K562 (cell line): ENCODE measurements at regions not wholly inside any gene's neighbourhood (a gene's known extent, or its start where the extent isn't known, plus 50 kb on each side); places are given as distances from the start of the nearest gene placed in this dataset.
A peak's percentile ranks its signal among the peaks of the same experiment; 100 is the strongest.

Source experiments
- ATAC-seq: fragments of 200-7000 bp; cut with Tn5 transposase; 3 replicates; pipeline ENCODE4 v1.9.1; 2020; ENCODE audit warnings: moderate library complexity
- BruUV-seq: library from RNA; stranded (reverse); fragments of 400-500 nt; replicated peaks from 2 replicates; lab custom pipeline; 2021; lab: Mats Ljungman, UMichigan
- CTCF ChIA-PET: fragments of 300-600 bp; formaldehyde crosslinking; extraction: SDS; loops from one replicate; lab custom pipeline; 2021; ENCODE audit warnings: low intra/inter-chr PET ratio; lab: Yijun Ruan, JAX
- POLR2A ChIA-PET: fragments of 300-600, 350-650 bp; sonication (Branson Sonifier 250); formaldehyde crosslinking; extraction: SDS; loops from one replicate; lab custom pipeline; 2021; ENCODE audit warnings: antibody characterized with exemption, inconsistent platforms; lab: Yijun Ruan, JAX
- DNase-seq, 4 experiments: peaks; one replicate each; pipeline versions ENCODE4 v3.0.0 to v3.0.0-alpha.2; 2011 to 2018; ENCODE audit warnings: low spot score in 3 of 4, mixed read lengths in 3 of 4; ENCODE audit errors: extremely low read depth in 1 of 4
- FAIRE-seq: peaks from 2 replicates; lab custom pipeline; 2011; peaks lifted over from hg19 to GRCh38; lab: Jason Lieb, UNC
- H2AFZ ChIP-seq: 2 replicates; pipeline ENCODE4 v1.6.0; 2011; ENCODE audit warnings: low read depth, low read length, control low read depth, inconsistent platforms
- H3K27ac ChIP-seq: fragments of 200-600 bp; 3 replicates; pipeline ENCODE4 v1.8.0; 2011; ENCODE audit warnings: low read depth, mild to moderate bottlenecking, control low read depth, inconsistent platforms, low read length, moderate library complexity, mixed read lengths; ENCODE audit errors: extremely low read depth
- H3K27me3 ChIP-seq, 2 experiments: fragments of 300-600 bp in 1 of 2; 2 replicates in 1 of 2; 3 replicates in 1 of 2; pipeline versions ENCODE4 v1.6.0 to v1.8.0; 2011; ENCODE audit warnings: inconsistent platforms in 2 of 2, low read length in 2 of 2, mild to moderate bottlenecking in 1 of 2, mixed read lengths in 1 of 2, moderate library complexity in 1 of 2; ENCODE audit not compliant: control insufficient read depth in 2 of 2, insufficient read depth in 2 of 2
- H3K36me3 ChIP-seq: fragments of 300-600 bp; 3 replicates; pipeline ENCODE4 v1.8.0; 2011; ENCODE audit warnings: mild to moderate bottlenecking, low read length, inconsistent platforms; ENCODE audit not compliant: control insufficient read depth, insufficient read depth
- H3K4me1 ChIP-seq, 2 experiments: fragments of 200-600 bp in 1 of 2; replicated peaks in 1 of 2; 2 replicates in 1 of 2; 3 replicates in 1 of 2; pipeline versions ENCODE4 v1.5.1 to v1.8.0; 2011; ENCODE audit warnings: inconsistent platforms in 2 of 2, low read length in 2 of 2, mild to moderate bottlenecking in 1 of 2, mixed read lengths in 1 of 2, moderate library complexity in 1 of 2; ENCODE audit not compliant: control insufficient read depth in 2 of 2, insufficient read depth in 2 of 2
- H3K4me2 ChIP-seq: 2 replicates; pipeline ENCODE4 v1.6.1; 2011; ENCODE audit warnings: low read length, control low read depth, inconsistent platforms, mixed read lengths; ENCODE audit not compliant: insufficient read depth
- H3K4me3 ChIP-seq: fragments of 200-600 bp; sonication (generic), shearing (Covaris generic); 2 replicates; pipeline ENCODE4 v1.5.1; 2016; ENCODE audit warnings: control low read depth, inconsistent platforms
- H3K79me2 ChIP-seq: fragments of 200-600 bp; 3 replicates; pipeline ENCODE4 v1.8.0; 2011; ENCODE audit warnings: low read length, inconsistent platforms; ENCODE audit not compliant: control insufficient read depth, insufficient read depth
- H3K9ac ChIP-seq, 2 experiments: 2 replicates each; pipeline versions ENCODE4 v1.6.0 to v1.6.1; 2011; ENCODE audit warnings: low read depth in 2 of 2, low read length in 2 of 2, control low read depth in 1 of 2, inconsistent platforms in 1 of 2, mild to moderate bottlenecking in 1 of 2, mixed read lengths in 1 of 2; ENCODE audit not compliant: insufficient read depth in 1 of 2
- H3K9me1 ChIP-seq: one replicate; pipeline ENCODE4 v1.6.0; 2011; ENCODE audit warnings: inconsistent platforms, mild to moderate bottlenecking, low read length, moderate library complexity; ENCODE audit not compliant: control insufficient read depth, insufficient read depth
- H3K9me3 ChIP-seq: replicated peaks from 2 replicates; pipeline ENCODE4 v1.5.1; 2011; ENCODE audit warnings: low read depth, low read length, inconsistent platforms; ENCODE audit not compliant: control insufficient read depth, insufficient read depth
- H4K20me1 ChIP-seq: replicated peaks from 2 replicates; pipeline ENCODE4 v1.6.1; 2011; ENCODE audit warnings: low read length, inconsistent platforms, mixed read lengths; ENCODE audit not compliant: control insufficient read depth, insufficient read depth
- STAT5B ChIP-seq: fragments of 250-450 bp; sonication (Bioruptor Pico); IDR thresholded peaks from 2 replicates; pipeline ENCODE4 v1.8.0; 2021; ENCODE audit warnings: mild to moderate bottlenecking, inconsistent platforms
- ZBTB11 ChIP-seq, 3 experiments: fragments of 200-800 bp in 1 of 3; fragments of 250-450 bp in 1 of 3; fragments of 450-650 bp in 1 of 3; sonication (Bioruptor Pico) in 1 of 3; sonication (Bioruptor generic) in 1 of 3; formaldehyde crosslinking in 1 of 3; IDR thresholded peaks; 2 replicates each; pipeline versions ENCODE4 v1.6.1 to v1.8.0; 2016 to 2022; ENCODE audit warnings: mild to moderate bottlenecking in 2 of 3, missing genetic modification characterization in 2 of 3, missing compliant biosample characterization in 1 of 3, moderate library complexity in 1 of 3
- WGBS: fragments of 100-300 bp; shearing (Covaris generic); methylation state at CpG from one replicate; pipeline ENCODE4 v1.1.6; 2016; ENCODE audit warnings: low coverage, mixed read lengths; ENCODE audit not compliant: insufficient coverage; ENCODE audit errors: missing lambda C conversion rate; 5-methylcytosine and 5-hydroxymethylcytosine counted together
- in situ Hi-C: fragments of 300-500 bp; cut with MboI; formaldehyde crosslinking; loops from 4 replicates; pipeline ENCODE4 v1.15.0; 2018; ENCODE audit warnings: inconsistent platforms, mixed read lengths
- intact Hi-C: fragments of 100-400 bp; cut with micrococcal nuclease; formaldehyde crosslinking; loops from 2 replicates; pipeline ENCODE4 v1.14.2; 2022

GRCh38 chr20:48382304-48382703 lies 445.5 kb downstream of the PREX1 start:
- Histone ChIP-seq H3K4me2 (no peak overlapping the region), H3K4me1 (no peaks in the 10 kb centered on the region; a peak in 1 of 5 replicates), H3K36me3 (no peaks in the 10 kb centered on the region), H3K9me1 (no peaks in the 10 kb centered on the region), H3K27ac (no peak overlapping the region), H3K9me3 (no peaks in the 10 kb centered on the region), H4K20me1 (no peaks in the 10 kb centered on the region), H3K27me3 (peaks cover 0 to 1% of the 10 kb centered on the region in 2 experiments; a peak in 1 of 5 replicates), H3K9ac (no peak overlapping the region), H3K79me2 (no peaks in the 10 kb centered on the region), H3K4me3 (no peak overlapping the region), H2AFZ (no peak overlapping the region)
- no TSS peak for BruUV-seq
- intact Hi-C loops: no loop called here
- in situ Hi-C loops: no loop called here
- ChIA-PET POLR2A (no interaction called here), CTCF (no interaction called here)
- DNase-seq (no peak), ATAC-seq (no peak), FAIRE-seq (no peak)
- 3% methylated on average over 5 of the region's 5 CpGs for WGBS
- TF ChIP-seq STAT5B (CRISPR knock-in tag) (no peak), ZBTB11 (CRISPR knock-in tag; IDR thresholded peaks at IDR 0.05) (peak in 1 of 3 experiments; percentile 7; a peak in 1 of 6 replicates)
